Psoas muscle (tissue), 7 donors: ENCODE measurements at regions not wholly inside any gene's neighbourhood (a gene's known extent, or its start where the extent isn't known, plus 50 kb on each side); places are given as distances from the start of the nearest gene placed in this dataset.
"Not testable (repeated sequence)": the region's sequence is repeated elsewhere in the genome, so short reads cannot be mapped to it uniquely, and the experiment has no call there.

Experiments used
- ATAC-seq, 4 donors: fragments of 200-7000 bp; cut with Tn5 transposase; one replicate each; pipeline ENCODE4 v1.9.1; 2020; ENCODE audit warnings: moderate library complexity in 3 of 4, mild to moderate bottlenecking in 2 of 4
- DNase-seq, 2 donors: peaks; one replicate each; pipeline ENCODE4 v3.0.0-alpha.2; 2020
- H3K27ac ChIP-seq: fragments of 200-600 bp; one replicate; pipeline ENCODE4 v1.8.0; 2022
- H3K27me3 ChIP-seq, 3 donors: fragments of 200-600 bp in 1 of 3; one replicate each; pipeline versions ENCODE4 v1.6.1 to v1.8.0; 2013 to 2022; ENCODE audit warnings: low read length in 2 of 3, mild to moderate bottlenecking in 2 of 3, moderate library complexity in 1 of 3; ENCODE audit not compliant: insufficient read depth in 3 of 3
- H3K36me3 ChIP-seq, 2 donors: fragments of 200-600 bp in 1 of 2; one replicate each; pipeline versions ENCODE4 v1.6.1 to v1.8.0; 2013 to 2022; ENCODE audit warnings: low read depth in 1 of 2, mild to moderate bottlenecking in 1 of 2, moderate library complexity in 1 of 2; ENCODE audit not compliant: insufficient read depth in 1 of 2
- H3K4me1 ChIP-seq: fragments of 200-600 bp; one replicate; pipeline ENCODE4 v1.8.0; 2022
- H3K4me3 ChIP-seq: fragments of 200-600 bp; one replicate; pipeline ENCODE4 v1.8.0; 2022; ENCODE audit warnings: mild to moderate bottlenecking
- H3K9me3 ChIP-seq: fragments of 200-600 bp; one replicate; pipeline ENCODE4 v1.8.0; 2022
- CTCF ChIP-seq: fragments of 200-600 bp; IDR thresholded peaks from one replicate; pipeline ENCODE4 v1.8.0; 2022; ENCODE audit warnings: antibody characterized with exemption
- WGBS, 3 donors: extraction: QIAGEN DNeasy Blood & Tissue Kit; methylation state at CpG; one replicate each; pipeline versions ENCODE4 v1.1.6 to v1.1.7; 2013; 5-methylcytosine and 5-hydroxymethylcytosine counted together
- intact Hi-C, 2 donors: fragments of 100-400 bp; cut with DNase I; formaldehyde crosslinking; loops; one replicate each; pipeline versions ENCODE4 v1.11.0 to v1.14.2; 2022
- donor health status: healthy with polysubstance abuse.
- donor health status: DM: no; HTN: no; CAD: no; lungs with moderate emphysema.
- donor health status: Bipolar disorder and iron deficiency.
- donor health status: healthy.
- donor health status: DM: yes; HTN: yes; CAD: no.
- donor health status: DM: no; HTN: no; CAD: no.
- donor health status: DM: yes; HTN: yes; CAD: no.

- ATAC-seq, intact Hi-C loops: not testable (repeated sequence)
Observed at GRCh38 chr7:32765649-32766251, 125.8 kb downstream of the KBTBD2 start.

DNA sequence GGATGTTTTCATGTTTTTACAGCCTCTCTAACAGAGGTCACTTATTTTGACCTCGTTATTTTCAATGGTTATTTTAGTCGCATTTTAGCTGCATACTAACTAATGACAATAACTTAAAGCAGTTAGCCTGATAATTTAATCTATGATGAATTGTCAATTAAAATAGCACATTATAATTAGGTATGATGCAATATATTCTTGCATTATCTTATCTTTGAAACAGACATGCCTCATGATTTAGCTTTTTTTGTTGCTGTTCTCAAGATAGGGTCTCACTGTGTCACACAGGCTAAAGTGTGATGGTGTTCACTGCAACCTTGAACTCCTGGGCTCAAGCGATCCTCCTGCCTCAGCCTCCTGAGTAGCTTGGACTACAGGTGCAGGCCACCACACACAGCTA, 126.4 kb downstream of the KBTBD2 start:
- Histone ChIP-seq H3K36me3 (no peaks in the 10 kb centered on the region), H3K27me3 (no peaks in the 10 kb centered on the region), H3K4me3 (no peak overlapping the region), H3K4me1 (no peaks in the 10 kb centered on the region), H3K27ac (no peak overlapping the region), H3K9me3 (no peaks in the 10 kb centered on the region)
- 86 to 89% (median 87%) methylated on average over 3 of the region's 3 CpGs for WGBS, 3 donors
- ATAC-seq (no peak), DNase-seq (no peak)
- no peak for TF ChIP-seq CTCF
- intact Hi-C loops = no loop called here

More at GRCh38 chr7:32765649-32766251, 125.8 kb downstream of the KBTBD2 start:
- H3K4me1 ChIP-seq, H3K27ac ChIP-seq, H3K4me3 ChIP-seq, DNase-seq, H3K36me3 ChIP-seq, H3K27me3 ChIP-seq, H3K9me3 ChIP-seq: not testable (repeated sequence)
- 16 to 18% (median 18%) methylated on average over 4 of the region's 4 CpGs for WGBS, 3 donors
- peak; percentile 48 for TF ChIP-seq CTCF

DNA sequence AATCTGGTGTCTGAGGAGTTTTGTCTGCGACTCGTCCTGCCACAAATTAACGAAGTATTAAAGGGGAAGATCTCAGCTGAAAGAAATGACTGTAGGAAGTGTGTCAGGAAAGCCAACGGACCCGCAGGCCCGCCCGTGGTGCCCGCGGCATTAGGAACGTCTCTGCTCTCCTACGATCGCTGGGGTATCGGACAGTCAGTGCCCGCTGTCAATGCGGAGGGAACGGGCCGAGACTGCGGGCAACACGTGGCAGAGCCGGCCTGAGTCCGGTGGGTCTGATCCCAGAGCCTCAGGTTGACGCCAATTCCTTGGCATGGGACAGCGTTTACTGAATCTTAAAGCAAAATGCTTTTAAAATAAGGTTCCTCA, 128.7 kb downstream of the KBTBD2 start:
- WGBS, 3 donors = 65 to 71% (median 68%) methylated on average over 23 of the region's 23 CpGs
- no peak for TF ChIP-seq CTCF
- DNase-seq (no peak), ATAC-seq (no peak)
- H3K36me3 ChIP-seq = no peaks in the 10 kb centered on the region
- no peaks in the 10 kb centered on the region for H3K9me3 ChIP-seq
- no peaks in the 10 kb centered on the region for H3K4me1 ChIP-seq
- intact Hi-C loops = no loop called here
- H3K27me3 ChIP-seq = no peaks in the 10 kb centered on the region
- no peak overlapping the region for H3K27ac ChIP-seq
- H3K4me3 ChIP-seq = no peak overlapping the region

- H3K9me3 ChIP-seq, ATAC-seq, H3K27ac ChIP-seq, DNase-seq, H3K4me3 ChIP-seq, intact Hi-C loops, H3K4me1 ChIP-seq, H3K36me3 ChIP-seq, H3K27me3 ChIP-seq: not testable (repeated sequence)
- WGBS, 3 donors = 64 to 74% (median 73%) methylated on average over 23 to 29 of the region's 29 CpGs
Observed at GRCh38 chr7:32762206-32762924, 129.2 kb downstream of the KBTBD2 start.

- Histone ChIP-seq H3K27ac (no peak overlapping the region), H3K36me3 (no peaks in the 10 kb centered on the region), H3K4me3 (no peak overlapping the region), H3K4me1 (no peaks in the 10 kb centered on the region), H3K9me3 (no peaks in the 10 kb centered on the region), H3K27me3 (no peaks in the 10 kb centered on the region)
- intact Hi-C loops = no loop called here
- TF ChIP-seq CTCF = no peak
- no peak for DNase-seq
- WGBS, 3 donors = 57 to 66% (median 63%) methylated on average over 41 to 46 of the region's 46 CpGs
- no peak for ATAC-seq
Observed at GRCh38 chr7:32761451-32762205, 129.9 kb downstream of the KBTBD2 start.

GRCh38 chr7:32760755-32761154, 130.8 kb downstream of the KBTBD2 start:
- ATAC-seq, H3K36me3 ChIP-seq, H3K4me1 ChIP-seq, DNase-seq, H3K27me3 ChIP-seq, H3K27ac ChIP-seq, intact Hi-C loops, H3K4me3 ChIP-seq, H3K9me3 ChIP-seq: not testable (repeated sequence)
- 53 to 65% (median 63%) methylated on average over 5 of the region's 5 CpGs for WGBS, 3 donors

- H3K4me3 ChIP-seq, ATAC-seq, H3K4me1 ChIP-seq, intact Hi-C loops, H3K36me3 ChIP-seq, H3K27me3 ChIP-seq, H3K27ac ChIP-seq, DNase-seq, H3K9me3 ChIP-seq: not testable (repeated sequence)
- 94 to 100% (median 98%) methylated on average over 3 of the region's 3 CpGs for WGBS, 3 donors
Observed at GRCh38 chr7:32759859-32760258, 131.7 kb downstream of the KBTBD2 start.
